SK-N-SH (cell line): ENCODE measurements at regions not wholly inside any gene's neighbourhood (a gene's known extent, or its start where the extent isn't known, plus 50 kb on each side); places are given as distances from the start of the nearest gene placed in this dataset.

ENCODE experiments used
- CTCF ChIA-PET: fragments of 300-600, 350-600 bp; formaldehyde crosslinking; extraction: SDS; loops from one replicate; lab custom pipeline; 2021; lab: Yijun Ruan, JAX
- POLR2A ChIA-PET: fragments of 350-600 bp; sonication (Branson Sonifier 250); formaldehyde crosslinking; extraction: SDS; loops from one replicate; lab custom pipeline; 2020; ENCODE audit warnings: antibody characterized with exemption, inconsistent platforms; lab: Yijun Ruan, JAX
- DNase-seq: peaks from one replicate; pipeline ENCODE4 v3.0.0; 2012
- H2AFZ ChIP-seq: fragments of 200-600 bp; sonication (generic); 2 replicates; pipeline ENCODE4 v1.8.1; 2016; ENCODE audit warnings: antibody characterized with exemption, mild to moderate bottlenecking, low read depth
- H3F3A ChIP-seq: fragments of 200-600 bp; sonication (generic); replicated peaks from 2 replicates; pipeline ENCODE3; 2016; ENCODE audit warnings: antibody characterized with exemption, mild to moderate bottlenecking; ENCODE audit not compliant: insufficient read depth
- H3K27ac ChIP-seq, 2 experiments: fragments of 200-500 bp in 1 of 2; fragments of 200-600 bp in 1 of 2; sonication (Bioruptor generic) in 1 of 2; sonication (generic), shearing (Covaris generic) in 1 of 2; 2 replicates each; pipeline versions ENCODE4 v1.5.1 to v1.6.1; 2014 to 2016; ENCODE audit warnings: low read depth in 2 of 2, inconsistent platforms in 1 of 2, low read length in 1 of 2, mild to moderate bottlenecking in 1 of 2, mixed read lengths in 1 of 2
- H3K27me3 ChIP-seq: fragments of 200-600 bp; sonication (generic), shearing (Covaris generic); 2 replicates; pipeline ENCODE4 v1.6.1; 2016; ENCODE audit warnings: mixed run types; ENCODE audit not compliant: insufficient read depth
- H3K36me3 ChIP-seq, 2 experiments: fragments of 200-500 bp in 1 of 2; fragments of 200-600 bp in 1 of 2; sonication (Bioruptor generic) in 1 of 2; sonication (generic) in 1 of 2; replicated peaks in 1 of 2; 2 replicates each; pipeline versions ENCODE3 to v1.5.1; 2014 to 2016; ENCODE audit warnings: low read length in 1 of 2, mild to moderate bottlenecking in 1 of 2; ENCODE audit not compliant: insufficient read depth in 2 of 2, control insufficient read depth in 1 of 2
- H3K4me1 ChIP-seq, 2 experiments: fragments of 200-500 bp in 1 of 2; fragments of 200-600 bp in 1 of 2; sonication (Bioruptor generic) in 1 of 2; sonication (generic), shearing (Covaris generic) in 1 of 2; 2 replicates each; pipeline versions ENCODE4 v1.5.1 to v1.6.1; 2014 to 2016; ENCODE audit warnings: low read depth in 1 of 2, low read length in 1 of 2, mixed run types in 1 of 2; ENCODE audit not compliant: insufficient read depth in 2 of 2, control insufficient read depth in 1 of 2
- H3K4me2 ChIP-seq: fragments of 200-600 bp; sonication (generic), shearing (Covaris generic); 2 replicates; pipeline ENCODE4 v1.6.1; 2017; ENCODE audit warnings: mixed run types
- H3K4me3 ChIP-seq, 2 experiments: fragments of 200-500 bp in 1 of 2; fragments of 200-600 bp in 1 of 2; sonication (Bioruptor generic) in 1 of 2; sonication (generic), shearing (Covaris generic) in 1 of 2; 2 replicates each; pipeline versions ENCODE4 v1.5.1 to v1.8.1; 2014 to 2016; ENCODE audit warnings: low read depth in 2 of 2, inconsistent platforms in 1 of 2, low read length in 1 of 2, mild to moderate bottlenecking in 1 of 2, mixed read lengths in 1 of 2, moderate library complexity in 1 of 2
- H3K79me2 ChIP-seq: fragments of 200-600 bp; sonication (generic); 2 replicates; pipeline ENCODE4 v1.8.1; 2017; ENCODE audit warnings: mild to moderate bottlenecking; ENCODE audit not compliant: insufficient read depth
- H3K9ac ChIP-seq: fragments of 200-600 bp; sonication (generic); 2 replicates; pipeline ENCODE4 v1.6.1; 2017; ENCODE audit warnings: mixed run types
- H3K9me2 ChIP-seq: fragments of 200-600 bp; sonication (generic); 2 replicates; pipeline ENCODE4 v1.6.1; 2017; ENCODE audit warnings: mixed run types
- H3K9me3 ChIP-seq: fragments of 200-600 bp; sonication (generic); 2 replicates; pipeline ENCODE4 v1.6.1; 2017; ENCODE audit warnings: mixed run types, mild to moderate bottlenecking, moderate library complexity
- H4K20me1 ChIP-seq: fragments of 200-600 bp; sonication (generic); 2 replicates; pipeline ENCODE4 v1.6.1; 2017; ENCODE audit warnings: mild to moderate bottlenecking, mixed run types; ENCODE audit not compliant: insufficient read depth
- CTCF ChIP-seq: fragments of 200-600 bp; sonication (generic); IDR thresholded peaks from 2 replicates; pipeline ENCODE4 v1.6.1; 2017; ENCODE audit warnings: antibody characterized with exemption, mild to moderate bottlenecking, moderate library complexity
- FOSL2 ChIP-seq: IDR thresholded peaks from 2 replicates; pipeline ENCODE4 v1.4.0; 2012; ENCODE audit warnings: low read depth, mild to moderate bottlenecking, moderate library complexity, borderline replicate concordance
- FOXM1 ChIP-seq: IDR thresholded peaks from 2 replicates; pipeline ENCODE4 v1.4.0; 2012; ENCODE audit warnings: low read depth, mild to moderate bottlenecking
- IRF3 ChIP-seq: fragments of 150-350 bp; IDR thresholded peaks from 2 replicates; pipeline ENCODE4 v1.6.1; 2016; ENCODE audit warnings: mild to moderate bottlenecking, low read depth, low read length
- MAX ChIP-seq: IDR thresholded peaks from 2 replicates; pipeline ENCODE4 v1.4.0; 2012; ENCODE audit warnings: low read depth
- NRF1 ChIP-seq: IDR thresholded peaks from 2 replicates; pipeline ENCODE4 v1.6.1; 2012; ENCODE audit warnings: low read depth, mild to moderate bottlenecking, low read length
- REST ChIP-seq: IDR thresholded peaks from 2 replicates; pipeline ENCODE4 v1.6.1; 2012; ENCODE audit warnings: mild to moderate bottlenecking, low read depth, low read length, moderate library complexity
- RFX5 ChIP-seq: IDR thresholded peaks from 2 replicates; pipeline ENCODE4 v1.6.1; 2012; ENCODE audit warnings: mild to moderate bottlenecking, improper control_type of control experiment, low read length
- SMC3 ChIP-seq: IDR thresholded peaks from 2 replicates; pipeline ENCODE4 v1.6.1; 2012; ENCODE audit warnings: low read depth, low read length, improper control_type of control experiment
- WGBS: methylation state at CpG from one replicate; pipeline ENCODE4 v1.1.6; 2017; ENCODE audit warnings: low lambda C conversion rate; 5-methylcytosine and 5-hydroxymethylcytosine counted together

- TF ChIP-seq NRF1 (no peak), MAX (no peak)
Measured at GRCh38 chr7:25382869-25383268, 154.6 kb upstream of the NPVF start (continued).

GRCh38 chr7:25383402-25383801 is 155.1 kb upstream of the NPVF start:
- 6% methylated on average over 2 of the region's 2 CpGs for WGBS
- no peaks in the 10 kb centered on the region for H3F3A ChIP-seq
- no peaks in the 10 kb centered on the region for H4K20me1 ChIP-seq
- no peak for DNase-seq
- no peak overlapping the region for H3K27ac ChIP-seq
- ChIA-PET POLR2A (no interaction called here), CTCF (interaction anchor here (1.2 to 17.5 kb wide), 6 partner anchors 8 to 468 kb away, joined by 3 to 526 read pairs (median 7); no protein-coding TSS in a partner anchor)
- peaks cover 0 to 10% of the 10 kb centered on the region in 2 experiments; a peak in 1 of 4 replicates for H3K4me1 ChIP-seq
- no peak overlapping the region for H3K9ac ChIP-seq
- H2AFZ ChIP-seq: no peak overlapping the region
- no peaks in the 10 kb centered on the region for H3K9me3 ChIP-seq
- no peak overlapping the region for H3K4me3 ChIP-seq
- no peaks in the 10 kb centered on the region for H3K27me3 ChIP-seq
- TF ChIP-seq NRF1 (no peak), FOXM1 (no peak), SMC3 (no peak), REST (no peak)
- H3K36me3 ChIP-seq: no peaks in the 10 kb centered on the region
- H3K79me2 ChIP-seq: no peaks in the 10 kb centered on the region
- no peaks in the 10 kb centered on the region for H3K9me2 ChIP-seq
- H3K4me2 ChIP-seq: no peak overlapping the region

- CTCF ChIA-PET: interaction anchor here (1.2 to 25.0 kb wide), 4 partner anchors 8 to 182 kb away, joined by 3 to 766 read pairs (median 266); no protein-coding TSS in a partner anchor
Measured at GRCh38 chr7:25384788-25385505, 156.7 kb upstream of the NPVF start.

More at GRCh38 chr7:25384788-25385505, 156.7 kb upstream of the NPVF start:
- Histone ChIP-seq H3K9me2 (no peaks in the 10 kb centered on the region), H3K4me2 (no peak overlapping the region), H3F3A (no peaks in the 10 kb centered on the region), H3K9me3 (no peaks in the 10 kb centered on the region), H3K27ac (no peak overlapping the region), H2AFZ (no peak overlapping the region), H3K27me3 (no peaks in the 10 kb centered on the region), H3K4me3 (no peak overlapping the region), H3K36me3 (no peaks in the 10 kb centered on the region), H3K9ac (no peak overlapping the region), H3K79me2 (no peaks in the 10 kb centered on the region), H3K4me1 (peaks cover 0 to 17% of the 10 kb centered on the region in 2 experiments; a peak in 1 of 4 replicates), H4K20me1 (no peaks in the 10 kb centered on the region)
- TF ChIP-seq FOSL2 (no peak), CTCF (no peak), REST (no peak), RFX5 (no peak), IRF3 (no peak)
- POLR2A ChIA-PET: interaction anchor here (1.1 kb wide), 1 partner anchor 470 kb away, joined by 3 read pairs; no protein-coding TSS in a partner anchor
- no peak for DNase-seq
- WGBS: 70% methylated on average over 7 of the region's 7 CpGs
